Gastrocnemius medialis (tissue), 4 donors: ENCODE measurements at regions not wholly inside any gene's neighbourhood (a gene's known extent, or its start where the extent isn't known, plus 50 kb on each side); places are given as distances from the start of the nearest gene placed in this dataset.

Experiments used
- ATAC-seq, 2 donors: fragments of 150-250 bp; one replicate each; pipeline ENCODE4 v1.9.1; 2016
- DNase-seq, 2 donors: peaks; one replicate each; pipeline ENCODE4 v3.0.0-alpha.2; 2019
- H3K27ac ChIP-seq, 4 donors: fragments of 200-600 bp; sonication (generic); 1 replicate in 1 of 4; 2 replicates in 3 of 4; pipeline ENCODE4 v1.5.1; 2016 to 2018; ENCODE audit warnings: mild to moderate bottlenecking in 2 of 4, moderate library complexity in 1 of 4
- H3K27me3 ChIP-seq, 3 donors: fragments of 200-600 bp; sonication (generic) in 2 of 3; 1 replicate in 1 of 3; 2 replicates in 2 of 3; pipeline versions ENCODE4 v1.5.1 to v1.6.0; 2016 to 2019; ENCODE audit warnings: mild to moderate bottlenecking in 1 of 3, moderate library complexity in 1 of 3
- H3K36me3 ChIP-seq, 2 donors: fragments of 200-600 bp; sonication (generic) in 1 of 2; one replicate each; pipeline ENCODE4 v1.5.1; 2017 to 2018
- H3K4me1 ChIP-seq, 2 donors: fragments of 200-600 bp; sonication (generic) in 1 of 2; one replicate each; pipeline ENCODE4 v1.5.1; 2016 to 2017; ENCODE audit warnings: mild to moderate bottlenecking in 2 of 2
- H3K4me3 ChIP-seq, 4 donors: fragments of 200-600 bp; sonication (generic) in 3 of 4; 1 replicate in 1 of 4; 2 replicates in 3 of 4; pipeline ENCODE4 v1.5.1; 2016 to 2019; ENCODE audit warnings: mild to moderate bottlenecking in 2 of 4
- H3K9me3 ChIP-seq, 3 donors: fragments of 200-600 bp; sonication (generic) in 2 of 3; 1 replicate in 1 of 3; 2 replicates in 2 of 3; pipeline ENCODE4 v1.5.1; 2016 to 2019
- CTCF ChIP-seq, 5 experiments: fragments of 450-650 bp in 3 of 5; fragments of 200-600 bp in 2 of 5; sonication (generic) in 2 of 5; IDR thresholded peaks in 4 of 5; conservative IDR thresholded peaks in 1 of 5; 1 replicate in 4 of 5; 2 replicates in 1 of 5; pipeline ENCODE4 v1.5.1; 2016 to 2019; ENCODE audit warnings: antibody characterized with exemption in 5 of 5, mild to moderate bottlenecking in 3 of 5, moderate library complexity in 3 of 5
- POLR2A ChIP-seq, 2 donors: fragments of 450-650 bp; IDR thresholded peaks; one replicate each; pipeline ENCODE4 v1.6.1; 2017; ENCODE audit warnings: antibody characterized with exemption in 2 of 2, mild to moderate bottlenecking in 2 of 2, moderate library complexity in 2 of 2
- in situ Hi-C, 4 donors: fragments of 200-750 bp; cut with MboI; loops; one replicate each; pipeline versions ENCODE4 v1.15.0 to v1.8.0; 2017; ENCODE audit warnings: low sequenced_read_pairs in 4 of 4
- intact Hi-C: fragments of 100-400 bp; cut with DNase I; formaldehyde crosslinking; loops from one replicate; pipeline ENCODE4 v1.15.1; 2023; ENCODE audit warnings: low total_unique reads

- no peaks in the 10 kb centered on the region for H3K36me3 ChIP-seq
- H3K27ac ChIP-seq: no peak overlapping the region
- ATAC-seq (no peak), DNase-seq (no peak)
- H3K4me1 ChIP-seq: no peaks in the 10 kb centered on the region
- H3K27me3 ChIP-seq: no peaks in the 10 kb centered on the region
- no peaks in the 10 kb centered on the region for H3K9me3 ChIP-seq
- TF ChIP-seq POLR2A (IDR thresholded peaks at IDR 0.05): no peak
- TF ChIP-seq CTCF (IDR thresholded peaks at IDR 0.05 in 4 of 5, conservative IDR thresholded peaks at IDR 0.05 in 1 of 5): no peak
- in situ Hi-C loops (no loop called here), intact Hi-C loops (no loop called here)
- no peak overlapping the region for H3K4me3 ChIP-seq
Measured at GRCh38 chr16:26189536-26189935, 497.8 kb downstream of the HS3ST4 start.

DNA sequence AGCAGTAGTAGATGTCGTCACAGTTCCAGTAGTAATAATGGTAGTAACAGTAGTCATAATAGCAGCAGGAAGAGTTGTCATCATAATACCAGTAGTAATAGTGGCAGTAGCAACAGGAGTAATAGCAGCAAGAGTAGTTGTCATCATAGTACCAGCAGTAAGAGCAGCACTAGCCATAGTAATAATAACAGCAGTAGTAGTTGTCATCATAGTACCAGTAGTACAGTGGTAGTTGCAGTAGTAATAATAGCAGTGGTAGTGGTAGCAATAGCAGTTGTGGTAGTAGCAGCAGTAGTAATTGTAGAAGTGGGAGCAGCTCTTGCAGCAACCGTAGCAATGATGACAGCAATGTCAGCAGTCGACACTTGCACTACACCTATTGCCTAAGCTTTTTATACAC lies 502.8 kb downstream of the HS3ST4 start:
- TF ChIP-seq CTCF (IDR thresholded peaks at IDR 0.05 in 4 of 5, conservative IDR thresholded peaks at IDR 0.05 in 1 of 5) (no peak), POLR2A (IDR thresholded peaks at IDR 0.05) (no peak)
- intact Hi-C loops: no loop called here
- no peak overlapping the region for H3K4me3 ChIP-seq
- in situ Hi-C loops: no loop called here
- ATAC-seq (no peak), DNase-seq (no peak)
- peaks cover 0 to 5% of the 10 kb centered on the region in 2 donors for H3K4me1 ChIP-seq
- H3K36me3 ChIP-seq: no peaks in the 10 kb centered on the region
- H3K27me3 ChIP-seq: no peaks in the 10 kb centered on the region
- H3K9me3 ChIP-seq: no peaks in the 10 kb centered on the region
- no peak overlapping the region for H3K27ac ChIP-seq

DNA sequence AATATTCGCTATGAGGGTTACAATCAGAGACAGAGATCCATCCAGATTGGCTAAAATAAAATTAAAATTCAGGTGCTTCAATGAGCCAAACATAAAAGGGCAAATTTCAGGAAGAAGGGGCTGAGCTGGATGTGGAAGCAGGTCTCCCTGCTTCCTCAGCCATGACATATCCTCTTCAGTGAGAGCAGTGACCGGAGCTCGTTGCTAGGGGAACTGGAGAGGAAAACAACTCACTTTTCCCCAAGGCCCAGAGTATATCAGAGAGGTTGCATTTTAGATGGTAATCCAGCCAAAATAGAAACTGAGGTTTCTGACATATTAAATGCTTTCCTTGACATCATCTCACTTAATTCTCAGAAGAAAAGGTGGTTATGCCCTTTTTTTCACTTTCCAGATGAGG lies 503.5 kb downstream of the HS3ST4 start:
- Histone ChIP-seq H3K4me3 (no peak overlapping the region), H3K36me3 (no peaks in the 10 kb centered on the region), H3K9me3 (no peaks in the 10 kb centered on the region), H3K27me3 (no peaks in the 10 kb centered on the region), H3K27ac (no peak overlapping the region), H3K4me1 (peaks cover 0 to 5% of the 10 kb centered on the region in 2 donors)
- in situ Hi-C loops: no loop called here
- TF ChIP-seq POLR2A (IDR thresholded peaks at IDR 0.05) (no peak), CTCF (IDR thresholded peaks at IDR 0.05 in 4 of 5, conservative IDR thresholded peaks at IDR 0.05 in 1 of 5) (no peak)
- no peak for DNase-seq
- intact Hi-C loops: no loop called here
- ATAC-seq: no peak

GRCh38 chr16:26196310-26196709 lies 504.6 kb downstream of the HS3ST4 start:
- intact Hi-C loops (no loop called here), in situ Hi-C loops (no loop called here)
- Histone ChIP-seq H3K4me1 (peaks cover 0 to 5% of the 10 kb centered on the region in 2 donors), H3K9me3 (no peaks in the 10 kb centered on the region), H3K27ac (no peak overlapping the region), H3K27me3 (no peaks in the 10 kb centered on the region), H3K36me3 (no peaks in the 10 kb centered on the region), H3K4me3 (no peak overlapping the region)
- DNase-seq: no peak
- no peak for ATAC-seq
- TF ChIP-seq POLR2A (IDR thresholded peaks at IDR 0.05) (no peak), CTCF (IDR thresholded peaks at IDR 0.05 in 4 of 5, conservative IDR thresholded peaks at IDR 0.05 in 1 of 5) (no peak)

GRCh38 chr16:26196802-26197201 lies 505.0 kb downstream of the HS3ST4 start:
- TF ChIP-seq CTCF (IDR thresholded peaks at IDR 0.05 in 4 of 5, conservative IDR thresholded peaks at IDR 0.05 in 1 of 5) (no peak), POLR2A (IDR thresholded peaks at IDR 0.05) (no peak)
- no peak for DNase-seq
- H3K9me3 ChIP-seq: no peaks in the 10 kb centered on the region
- H3K4me3 ChIP-seq: no peak overlapping the region
- no peak for ATAC-seq
- no peaks in the 10 kb centered on the region for H3K36me3 ChIP-seq
- peaks cover 0 to 5% of the 10 kb centered on the region in 2 donors for H3K4me1 ChIP-seq
- H3K27ac ChIP-seq: no peak overlapping the region
- intact Hi-C loops (no loop called here), in situ Hi-C loops (no loop called here)
- H3K27me3 ChIP-seq: no peaks in the 10 kb centered on the region
